Fibroblast of the aortic adventitia (primary cell): ENCODE measurements at regions not wholly inside any gene's neighbourhood (a gene's known extent, or its start where the extent isn't known, plus 50 kb on each side); places are given as distances from the start of the nearest gene placed in this dataset.

ENCODE experiments used
- DNase-seq: peaks from one replicate; pipeline ENCODE4 v3.0.0-alpha.2; 2010; ENCODE audit warnings: low read depth
- H3K4me3 ChIP-seq: 2 replicates; pipeline ENCODE4 v1.5.1; 2011; ENCODE audit warnings: low read depth, mild to moderate bottlenecking, control low read depth, low read length, moderate library complexity
- TF ChIP-seq, protein P1 (sequence below): IDR thresholded peaks from 2 replicates; pipeline ENCODE4 v1.5.1; 2011; ENCODE audit warnings: mild to moderate bottlenecking, low read length, control low read depth, inconsistent platforms; ENCODE audit not compliant: insufficient read depth

GRCh38 chr12:61879229-61879628 is 381.0 kb upstream of the USP15 start:
- no peak for DNase-seq
- TF ChIP-seq, protein P1, sequence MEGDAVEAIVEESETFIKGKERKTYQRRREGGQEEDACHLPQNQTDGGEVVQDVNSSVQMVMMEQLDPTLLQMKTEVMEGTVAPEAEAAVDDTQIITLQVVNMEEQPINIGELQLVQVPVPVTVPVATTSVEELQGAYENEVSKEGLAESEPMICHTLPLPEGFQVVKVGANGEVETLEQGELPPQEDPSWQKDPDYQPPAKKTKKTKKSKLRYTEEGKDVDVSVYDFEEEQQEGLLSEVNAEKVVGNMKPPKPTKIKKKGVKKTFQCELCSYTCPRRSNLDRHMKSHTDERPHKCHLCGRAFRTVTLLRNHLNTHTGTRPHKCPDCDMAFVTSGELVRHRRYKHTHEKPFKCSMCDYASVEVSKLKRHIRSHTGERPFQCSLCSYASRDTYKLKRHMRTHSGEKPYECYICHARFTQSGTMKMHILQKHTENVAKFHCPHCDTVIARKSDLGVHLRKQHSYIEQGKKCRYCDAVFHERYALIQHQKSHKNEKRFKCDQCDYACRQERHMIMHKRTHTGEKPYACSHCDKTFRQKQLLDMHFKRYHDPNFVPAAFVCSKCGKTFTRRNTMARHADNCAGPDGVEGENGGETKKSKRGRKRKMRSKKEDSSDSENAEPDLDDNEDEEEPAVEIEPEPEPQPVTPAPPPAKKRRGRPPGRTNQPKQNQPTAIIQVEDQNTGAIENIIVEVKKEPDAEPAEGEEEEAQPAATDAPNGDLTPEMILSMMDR, result no peak
- no peak overlapping the region for H3K4me3 ChIP-seq

GRCh38 chr12:61880186-61880585 is 380.0 kb upstream of the USP15 start:
- TF ChIP-seq, protein P1, result no peak
- no peak overlapping the region for H3K4me3 ChIP-seq
- DNase-seq, result no peak

- TF ChIP-seq, protein P1, result no peak
- DNase-seq, result no peak
- H3K4me3 ChIP-seq, result no peak overlapping the region
Observed at GRCh38 chr12:61891632-61892031, 368.6 kb upstream of the USP15 start.

GRCh38 chr12:61894168-61894567 is 366.0 kb upstream of the USP15 start:
- TF ChIP-seq, protein P1, result no peak
- no peak overlapping the region for H3K4me3 ChIP-seq
- DNase-seq, result no peak

- no peak for DNase-seq
- TF ChIP-seq, protein P1, result no peak
- H3K4me3 ChIP-seq, result no peak overlapping the region
Observed at GRCh38 chr12:61896436-61896835, 363.8 kb upstream of the USP15 start.

- H3K4me3 ChIP-seq, result no peak overlapping the region
- DNase-seq, result no peak
- TF ChIP-seq, protein P1, result no peak
Observed at GRCh38 chr12:61902403-61902802, 357.8 kb upstream of the USP15 start.

- H3K4me3 ChIP-seq, result no peak overlapping the region
- no peak for DNase-seq
- TF ChIP-seq, protein P1, result no peak
Observed at GRCh38 chr12:61911113-61911512, 349.1 kb upstream of the USP15 start.
